ENCODE measurements at regions not wholly inside any gene's neighbourhood (a gene's known extent, or its start where the extent isn't known, plus 50 kb on each side); places are given as distances from the start of the nearest gene placed in this dataset.
"Not testable (repeated sequence)": the region's sequence is repeated elsewhere in the genome, so short reads cannot be mapped to it uniquely, and the experiment has no call there.

DNA sequence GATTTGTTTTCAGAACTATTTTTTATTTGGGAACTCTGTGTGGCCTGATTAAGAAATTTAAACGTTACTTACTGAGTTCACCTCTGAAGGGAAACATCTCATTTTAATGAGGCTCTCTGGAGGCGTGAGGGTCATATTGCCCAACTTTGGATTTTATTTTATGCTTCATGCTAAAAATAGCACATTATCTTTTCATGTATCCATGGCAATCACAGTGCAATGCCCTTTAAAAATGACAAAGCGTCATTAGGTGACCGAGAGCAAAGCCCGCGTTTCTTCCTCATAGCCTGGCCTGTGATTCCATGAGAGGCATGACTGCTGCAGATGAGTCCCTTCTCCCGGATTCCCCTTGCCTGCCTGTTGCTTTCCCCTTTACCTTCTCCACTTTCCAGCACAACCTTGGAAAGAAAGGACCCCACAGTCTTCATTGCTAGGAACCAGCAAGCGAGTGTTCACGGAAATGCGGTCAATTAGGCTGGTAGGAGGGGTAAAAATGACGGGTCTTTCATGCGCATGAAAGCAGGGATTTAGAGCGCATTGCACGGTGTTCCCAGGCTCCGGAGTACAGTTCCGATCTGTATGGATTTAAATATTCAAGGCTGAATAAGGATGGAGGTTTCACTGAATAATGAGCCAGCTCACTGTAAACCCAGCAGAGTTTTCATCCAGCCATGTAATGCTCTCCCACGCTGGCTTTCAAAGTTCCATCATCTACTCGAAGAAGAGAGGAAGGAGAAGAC is 98.2 kb upstream of the PITRM1 start:
- no peak for DNase-seq (ENCODE audit: low read depth in 2 of 2)

DNA sequence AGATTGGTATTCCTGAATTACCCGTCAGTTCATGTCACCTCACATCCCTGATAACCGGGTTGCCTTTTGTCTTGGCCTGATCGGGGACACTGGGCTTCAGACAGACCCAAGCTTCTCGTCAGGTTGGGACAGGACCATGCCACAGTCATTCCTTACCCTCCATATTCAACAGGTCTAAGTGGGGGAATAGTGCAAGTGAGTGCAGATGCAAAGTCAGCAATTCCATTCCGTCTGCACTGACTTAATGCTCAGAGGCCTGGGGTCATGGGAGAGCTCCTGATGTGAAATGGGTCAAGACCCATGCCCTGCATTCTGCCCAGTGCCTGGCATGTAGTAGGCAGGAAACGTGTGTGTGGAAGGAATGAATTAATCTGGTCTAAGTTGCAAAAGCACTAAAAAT is 95.4 kb upstream of the PITRM1 start:
- DNase-seq (ENCODE audit: low read depth in 2 of 2) = no peak

DNA sequence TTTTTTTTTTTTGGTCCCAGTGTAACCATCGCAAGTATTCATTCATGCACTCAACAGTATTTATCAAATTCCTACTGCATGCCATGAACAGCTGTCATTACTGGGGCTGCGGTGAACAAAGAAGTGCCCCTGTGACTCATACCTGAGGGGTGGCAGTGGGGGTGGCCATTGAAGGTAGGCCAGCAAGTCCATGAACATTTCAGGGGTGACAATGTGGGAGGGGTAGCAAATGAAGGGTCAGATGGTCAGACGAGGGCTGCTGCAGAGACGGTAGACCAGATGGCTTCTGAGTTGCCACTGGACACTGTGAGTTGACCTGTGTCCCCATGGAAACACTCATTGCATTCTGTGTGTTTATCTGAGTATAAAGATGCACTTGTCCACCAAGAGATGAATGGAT is 92.5 kb upstream of the PITRM1 start:
- DNase-seq (ENCODE audit: low read depth in 2 of 2) = no peak

DNA sequence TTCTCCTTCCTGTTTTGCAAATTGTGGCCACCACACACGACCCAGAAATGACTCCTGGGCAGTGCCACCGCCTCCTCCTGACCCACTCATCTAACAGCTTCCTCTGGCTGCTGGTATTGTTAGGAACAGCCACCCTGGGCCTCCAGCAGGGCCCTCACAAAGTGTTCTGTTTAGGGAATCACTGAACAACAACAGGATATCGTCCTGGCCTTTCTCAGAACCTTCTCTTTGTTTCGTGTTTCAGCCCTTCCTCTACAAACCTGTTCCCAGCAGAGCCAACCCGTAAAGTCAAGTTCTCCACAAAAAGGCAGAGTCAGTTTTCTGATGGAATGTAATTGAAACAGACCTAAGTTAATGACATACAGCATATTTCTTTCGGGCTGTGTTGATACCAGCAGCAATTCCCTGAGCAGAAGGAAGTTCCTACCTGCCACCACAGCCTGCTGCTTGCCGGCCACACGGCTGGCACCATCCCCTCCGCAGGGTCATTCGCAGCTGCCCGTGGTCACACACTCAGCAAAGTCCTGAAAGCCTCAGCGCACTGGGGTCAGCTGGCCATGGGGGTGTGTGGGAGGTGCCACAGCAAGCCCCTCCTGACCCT is 91.7 kb upstream of the PITRM1 start:
- DNase-seq (ENCODE audit: low read depth in 2 of 2) = no peak

DNA sequence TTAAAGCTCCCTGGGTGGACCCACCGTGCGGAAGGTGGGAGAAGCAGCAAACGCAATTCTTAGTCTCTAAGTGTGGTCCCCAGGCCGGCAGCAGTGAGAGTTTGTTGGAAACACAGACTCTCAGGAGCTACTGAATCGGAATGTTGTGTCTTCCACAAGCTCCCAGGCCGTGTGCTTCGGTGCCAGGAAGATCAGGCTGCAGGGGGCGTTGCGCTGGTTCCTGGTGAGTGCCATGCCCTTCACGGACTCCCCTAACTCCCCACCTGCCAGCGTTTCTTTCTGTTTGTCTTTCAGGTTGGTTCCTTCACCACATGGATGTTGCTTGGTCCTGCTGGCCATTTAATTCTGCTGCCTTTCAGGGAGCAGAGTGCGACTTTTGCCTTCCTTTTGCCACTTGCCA is 91.2 kb upstream of the PITRM1 start:
- DNase-seq (ENCODE audit: low read depth in 2 of 2) = no peak

DNA sequence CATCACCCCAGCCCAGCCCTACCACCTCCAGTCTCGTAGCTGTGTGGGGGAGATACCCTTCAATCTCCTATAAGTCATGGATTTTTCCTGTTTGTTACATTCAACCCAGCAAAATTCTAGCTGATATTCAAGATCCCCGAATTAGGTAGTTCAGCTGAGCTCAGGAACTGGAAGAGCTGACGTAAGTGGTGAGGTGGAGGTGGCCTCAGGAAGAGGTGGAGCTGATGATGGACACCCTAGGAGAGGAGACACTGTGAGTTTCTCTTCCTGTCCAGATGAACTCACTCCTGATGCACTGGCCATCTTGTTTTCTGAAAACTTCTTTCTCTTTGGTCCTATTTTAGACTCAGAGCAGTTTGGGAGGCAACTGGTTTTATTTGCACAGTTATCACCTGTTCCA is 90.5 kb upstream of the PITRM1 start:
- DNase-seq (ENCODE audit: low read depth in 2 of 2) = no peak

DNA sequence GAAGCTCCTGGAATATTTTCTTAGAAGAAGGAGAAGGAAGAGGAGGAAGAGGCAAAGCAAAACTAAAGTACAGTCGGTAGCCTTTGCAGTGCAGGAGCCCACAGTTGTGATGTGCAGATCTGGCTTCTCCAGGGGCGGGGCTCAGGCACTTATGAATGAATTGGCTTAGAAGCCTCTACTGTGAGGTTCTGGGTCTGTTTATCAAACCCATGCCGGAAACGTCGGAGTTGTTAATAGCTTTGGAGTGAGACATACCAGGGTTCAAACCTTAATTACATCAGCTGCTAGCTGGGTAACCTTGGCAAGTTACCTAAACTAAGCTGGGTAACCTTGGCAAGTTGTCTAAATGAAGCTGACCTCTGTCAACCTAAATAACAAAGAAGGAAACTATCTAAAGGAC is 89.3 kb upstream of the PITRM1 start:
- no peak for DNase-seq (ENCODE audit: low read depth in 2 of 2)

DNA sequence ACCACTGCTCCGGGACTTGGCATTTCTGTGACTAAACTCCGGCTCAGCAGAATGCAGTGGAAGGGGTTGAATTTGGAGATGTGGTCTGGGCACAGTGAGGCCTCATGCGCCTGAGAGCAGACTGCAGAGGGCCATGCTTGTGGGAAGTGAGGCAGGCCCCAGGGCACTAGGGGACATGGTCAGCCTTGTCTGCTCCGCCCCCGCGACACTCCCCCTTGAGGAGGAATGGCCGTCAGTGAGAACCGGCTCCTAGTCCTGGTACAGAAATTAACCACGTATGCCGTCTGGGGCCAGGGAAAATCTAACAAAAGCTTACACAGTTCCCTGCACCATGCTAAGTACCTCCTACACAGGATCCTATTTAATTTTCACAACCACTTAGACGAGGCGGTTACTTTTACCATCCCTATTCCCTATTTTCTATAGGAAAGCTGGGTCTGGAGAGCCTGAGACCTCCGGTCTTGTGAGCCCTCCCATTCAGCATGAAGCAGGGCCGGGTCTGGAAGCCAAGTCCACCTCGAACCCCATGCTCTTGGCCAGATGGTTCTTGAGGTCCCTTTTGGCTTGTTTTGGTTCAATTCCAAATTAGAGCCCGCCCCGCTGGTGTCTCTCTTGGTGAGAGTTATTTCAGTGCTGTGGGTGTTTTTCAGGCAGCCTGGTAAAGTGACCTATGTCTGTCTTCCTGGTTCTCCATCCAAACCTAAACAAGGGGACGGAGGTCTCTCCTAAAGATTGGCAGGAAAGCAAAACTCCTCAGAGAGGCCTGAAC is 87.7 kb upstream of the PITRM1 start:
- DNase-seq (ENCODE audit: low read depth in 2 of 2) = no peak

DNA sequence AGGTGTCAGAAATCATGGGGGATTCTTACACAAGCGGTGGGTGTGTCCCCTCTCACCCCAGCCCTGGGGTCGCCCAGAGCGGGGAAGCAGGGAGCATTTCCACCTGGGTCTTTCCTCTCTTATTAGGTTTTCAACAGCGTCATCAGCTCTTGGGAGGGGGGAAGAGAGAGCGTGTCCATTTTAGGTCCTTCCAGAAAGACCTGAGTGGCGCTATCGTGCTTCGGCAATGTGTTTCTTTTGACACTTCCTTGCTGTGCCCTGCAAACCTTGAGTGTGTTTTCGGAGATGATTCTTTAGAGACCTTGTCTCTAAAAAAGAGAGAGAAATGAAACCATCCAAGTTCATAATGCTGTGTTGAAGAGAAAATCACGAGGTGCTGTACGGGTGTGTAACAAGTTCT is 86.9 kb upstream of the PITRM1 start:
- DNase-seq (ENCODE audit: low read depth in 2 of 2) = no peak

DNA sequence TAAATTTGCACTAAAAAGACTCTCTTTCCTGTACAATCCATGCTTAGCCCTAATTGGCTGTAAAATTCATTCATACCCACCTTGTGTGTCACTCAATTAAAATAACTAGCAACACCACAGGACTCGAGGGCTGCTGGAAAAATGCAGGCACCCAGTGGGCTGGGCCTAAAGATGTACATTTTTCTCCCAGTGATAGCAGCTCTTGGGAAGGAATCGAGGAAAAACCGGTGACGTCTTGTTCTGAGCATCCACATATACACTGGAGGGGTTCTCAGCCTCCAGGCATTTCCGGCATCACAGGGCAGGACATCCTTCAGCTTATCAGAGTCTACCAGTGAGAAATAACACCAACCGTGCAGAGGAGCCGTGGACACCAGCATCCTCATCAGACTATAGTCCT is 85.8 kb upstream of the PITRM1 start:
- DNase-seq (ENCODE audit: low read depth in 2 of 2) = no peak

DNA sequence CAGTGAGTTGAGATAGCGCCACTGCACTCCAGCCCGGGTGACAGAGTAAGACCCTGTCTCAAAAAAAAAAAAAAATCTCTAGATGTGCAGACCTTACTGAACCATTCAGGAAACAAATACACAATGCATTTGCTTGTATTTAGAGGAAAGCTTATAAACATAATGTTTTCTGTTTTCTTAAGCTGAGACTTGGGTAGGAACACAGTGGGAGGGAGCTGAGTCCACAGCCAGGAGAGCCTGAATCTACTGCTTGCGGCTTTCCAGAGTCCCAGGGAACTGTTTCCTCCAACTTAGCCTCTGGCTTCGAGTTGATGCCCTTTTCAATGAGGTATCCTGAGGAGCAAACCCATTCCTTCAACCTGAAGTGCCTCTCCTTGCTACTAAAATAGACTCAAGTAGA is 83.0 kb upstream of the PITRM1 start:
- DNase-seq (ENCODE audit: low read depth in 2 of 2) = no peak

DNA sequence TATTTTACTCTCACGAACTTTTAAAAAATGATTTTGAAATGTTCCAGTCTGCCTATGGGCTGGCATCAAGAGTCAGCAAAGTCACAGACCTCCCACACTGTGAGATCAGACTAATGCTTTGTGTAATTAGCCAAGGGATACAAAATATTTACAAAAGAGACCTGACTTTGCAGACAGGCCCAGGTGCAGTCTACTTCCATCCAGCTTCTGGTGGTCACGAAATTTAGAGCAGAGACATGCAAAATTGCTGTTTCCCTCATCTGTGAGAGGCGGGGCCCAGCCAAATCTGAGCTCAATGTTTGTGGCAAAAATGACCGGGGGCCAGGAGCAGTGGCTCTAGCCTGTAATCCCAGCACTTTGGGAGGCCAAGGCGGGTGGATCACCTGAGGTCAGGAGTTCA is 82.5 kb upstream of the PITRM1 start:
- no peak for DNase-seq (ENCODE audit: low read depth in 2 of 2)

DNA sequence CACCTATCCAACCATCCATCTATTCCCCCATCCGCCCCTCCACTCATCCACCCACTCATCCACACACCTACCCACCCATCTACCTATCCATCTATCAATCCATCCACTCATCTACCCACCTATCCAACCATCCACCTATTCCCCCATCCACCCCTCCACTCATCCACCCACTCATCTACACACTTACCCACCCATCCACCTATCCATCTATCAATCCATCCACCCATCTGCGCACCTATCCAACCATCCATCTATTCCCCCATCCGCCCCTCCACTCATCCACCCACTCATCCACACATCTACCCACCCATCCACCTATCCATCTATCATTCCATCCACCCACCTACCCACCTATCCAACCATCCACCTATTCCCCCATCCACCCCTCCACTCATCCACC is 81.4 kb upstream of the PITRM1 start:
- not testable (repeated sequence) for DNase-seq (ENCODE audit: low read depth in 2 of 2)

DNA sequence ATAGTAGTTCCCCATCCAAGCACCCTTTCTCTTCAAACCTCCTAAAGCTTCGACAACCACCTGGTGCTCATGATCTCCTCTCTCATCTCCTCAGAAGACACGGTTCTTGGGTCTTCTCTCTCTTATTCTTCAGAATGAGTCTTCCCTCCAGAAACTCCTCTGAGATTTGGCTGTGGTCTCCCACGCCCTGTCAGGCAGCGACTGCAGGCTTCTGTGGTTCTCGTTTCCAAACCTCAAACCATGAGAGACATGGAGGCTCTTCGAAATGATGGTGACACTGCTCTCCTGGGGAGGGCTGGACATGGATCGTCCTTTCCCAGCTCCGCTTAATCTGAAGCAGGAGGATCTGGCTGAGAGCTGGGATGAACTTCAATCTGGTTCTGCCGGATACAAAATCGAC is 78.6 kb upstream of the PITRM1 start:
- peak in 1 of 2 donors; percentile 26 for DNase-seq (ENCODE audit: low read depth in 2 of 2)

DNA sequence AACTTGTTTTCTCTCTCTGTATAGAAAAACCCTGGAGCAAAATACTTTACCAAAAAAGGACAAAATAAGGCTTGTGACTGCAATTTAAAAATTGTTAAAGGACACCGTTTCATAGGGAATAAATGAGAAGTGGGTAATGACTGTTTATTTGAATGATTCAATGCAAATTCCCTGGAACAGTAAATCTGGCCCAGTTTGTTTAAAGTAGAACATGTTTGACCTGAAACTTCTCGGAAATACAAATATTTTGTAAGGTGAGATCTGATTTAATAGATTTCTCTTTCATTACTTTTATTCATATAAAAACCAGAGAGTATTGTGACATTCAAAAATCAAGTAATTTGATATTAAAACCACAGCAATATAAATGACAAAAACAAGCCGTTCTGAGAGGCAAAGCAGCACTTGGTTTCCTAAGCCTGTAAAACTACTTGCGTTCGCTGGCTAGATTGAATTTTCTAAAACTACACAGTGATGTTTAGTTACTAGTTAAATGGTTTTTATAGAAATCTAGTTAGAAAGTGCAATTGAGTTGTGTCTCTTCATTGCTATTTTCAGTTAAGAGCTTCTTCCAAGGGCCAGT is 76.8 kb upstream of the PITRM1 start:
- DNase-seq (ENCODE audit: low read depth in 2 of 2) = no peak

DNA sequence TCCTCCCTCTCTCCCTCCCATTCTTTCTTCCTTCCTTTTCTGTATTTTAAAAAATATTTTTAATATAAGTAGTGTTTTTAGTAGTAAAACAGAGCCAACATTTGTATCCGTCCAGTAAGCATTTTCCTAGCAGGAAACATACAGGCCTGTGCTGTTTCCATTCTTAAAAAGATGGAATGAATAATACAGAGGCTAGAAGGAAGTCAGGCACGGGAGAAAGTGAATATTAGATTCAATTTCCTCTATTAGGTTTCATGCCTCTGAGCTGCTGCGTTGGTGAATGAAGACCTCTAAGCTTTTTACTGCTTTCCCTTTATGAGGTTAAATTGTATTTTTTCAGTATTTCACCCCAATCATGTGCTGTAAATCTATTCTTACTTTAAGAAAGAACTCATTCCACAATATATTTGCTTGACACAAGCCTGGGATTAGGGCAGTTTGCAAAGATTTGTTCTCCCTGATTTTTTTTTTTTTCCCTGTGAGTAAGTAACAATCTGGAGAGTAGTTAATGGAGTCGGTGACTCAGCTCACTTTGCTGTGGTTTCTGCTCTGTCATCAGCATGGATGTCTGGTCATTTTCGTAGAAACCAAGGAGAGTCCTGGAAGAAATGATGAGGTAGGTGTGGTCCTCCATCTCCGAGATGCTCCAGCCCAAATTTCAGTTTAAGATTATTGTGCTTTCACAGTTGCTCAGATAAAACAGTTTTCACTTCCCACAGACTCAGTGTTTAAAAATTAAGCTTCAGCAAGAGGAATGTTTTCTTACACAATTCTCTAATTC is 76.1 kb upstream of the PITRM1 start:
- DNase-seq (ENCODE audit: low read depth in 2 of 2) = no peak

DNA sequence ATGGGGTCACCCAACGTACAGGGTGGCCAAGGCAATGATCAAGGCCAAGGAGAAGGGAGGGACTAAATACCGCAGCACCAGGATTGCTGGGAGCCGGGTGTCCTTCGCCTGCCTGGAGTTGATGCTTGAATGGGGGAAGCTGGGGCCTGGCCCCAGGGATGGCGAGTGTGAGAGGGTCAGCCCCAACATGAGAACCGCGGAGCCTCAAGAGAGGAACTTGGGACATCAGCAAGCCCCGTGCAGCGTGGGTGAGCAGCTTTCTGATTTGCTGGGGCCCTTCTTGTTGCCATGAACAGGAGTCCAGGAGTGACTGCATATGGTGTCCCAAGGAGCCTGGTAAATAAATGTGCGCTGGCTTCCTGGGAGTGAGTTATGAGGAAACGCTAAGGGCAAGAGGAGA is 72.8 kb upstream of the PITRM1 start:
- no peak for DNase-seq (ENCODE audit: low read depth in 2 of 2)

DNA sequence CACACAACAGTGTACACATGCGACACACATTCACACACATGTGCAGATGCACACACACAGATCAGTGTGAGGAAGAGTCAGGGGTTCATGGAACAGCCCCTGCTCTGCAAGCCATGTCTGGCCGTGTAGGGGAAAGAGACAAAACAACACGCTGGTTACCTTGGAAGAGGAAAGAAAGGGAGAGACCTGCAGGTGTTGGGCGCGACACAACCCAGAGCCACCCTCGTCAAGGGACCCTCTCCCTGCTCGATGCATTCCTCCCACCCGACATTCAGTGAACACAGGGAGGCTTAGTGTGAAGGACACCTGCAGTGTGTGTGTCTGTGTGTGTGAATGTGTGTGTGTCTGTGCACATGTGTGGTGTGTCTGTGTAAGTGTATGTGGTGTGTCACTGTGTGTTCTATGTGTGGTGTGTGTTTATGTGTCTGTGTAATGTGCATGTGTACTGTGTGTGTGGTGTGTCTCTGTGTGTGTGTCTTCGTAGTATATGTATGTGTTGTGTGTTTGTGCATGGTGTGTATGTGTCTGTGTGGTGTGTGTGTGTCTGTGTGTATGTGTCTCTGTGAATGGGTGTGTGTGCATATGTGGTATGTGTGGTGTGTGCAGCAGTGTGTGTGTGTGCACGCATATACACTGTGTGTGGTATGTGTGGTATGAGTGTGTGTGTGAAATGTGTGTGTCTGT is 69.5 kb upstream of the PITRM1 start:
- no peak for DNase-seq (ENCODE audit: low read depth in 2 of 2)

DNA sequence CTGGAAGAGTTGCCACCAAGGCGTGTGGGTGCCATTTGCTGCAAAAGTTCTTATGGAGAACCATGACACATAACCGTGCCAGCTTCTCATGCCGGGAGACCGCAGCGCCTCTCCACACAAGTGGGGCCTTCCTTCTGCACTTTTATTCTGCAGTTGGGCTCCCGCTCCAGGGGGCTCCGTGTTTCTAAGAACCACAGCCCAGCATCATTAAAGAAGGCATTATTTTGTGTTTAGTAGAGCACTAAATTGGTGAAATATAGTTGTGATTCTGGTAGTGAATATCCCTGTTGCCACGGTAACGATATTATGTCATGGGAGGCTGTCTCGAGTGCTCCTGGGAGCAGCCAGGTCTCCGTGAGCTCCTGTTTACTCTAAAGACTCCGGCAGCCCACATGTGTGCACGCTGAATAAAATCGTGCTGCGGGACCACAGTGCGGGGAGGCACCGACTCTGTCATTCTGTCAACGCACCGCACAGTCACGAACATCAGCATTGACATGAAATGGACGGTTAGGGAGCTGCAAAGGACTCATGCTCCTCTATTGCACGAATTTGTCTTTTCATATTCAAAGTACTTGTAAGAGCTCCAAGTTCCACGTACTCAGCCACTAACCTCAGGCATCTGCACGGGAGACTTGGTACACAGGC is 68.8 kb upstream of the PITRM1 start:
- DNase-seq (ENCODE audit: low read depth in 2 of 2) = no peak

DNA sequence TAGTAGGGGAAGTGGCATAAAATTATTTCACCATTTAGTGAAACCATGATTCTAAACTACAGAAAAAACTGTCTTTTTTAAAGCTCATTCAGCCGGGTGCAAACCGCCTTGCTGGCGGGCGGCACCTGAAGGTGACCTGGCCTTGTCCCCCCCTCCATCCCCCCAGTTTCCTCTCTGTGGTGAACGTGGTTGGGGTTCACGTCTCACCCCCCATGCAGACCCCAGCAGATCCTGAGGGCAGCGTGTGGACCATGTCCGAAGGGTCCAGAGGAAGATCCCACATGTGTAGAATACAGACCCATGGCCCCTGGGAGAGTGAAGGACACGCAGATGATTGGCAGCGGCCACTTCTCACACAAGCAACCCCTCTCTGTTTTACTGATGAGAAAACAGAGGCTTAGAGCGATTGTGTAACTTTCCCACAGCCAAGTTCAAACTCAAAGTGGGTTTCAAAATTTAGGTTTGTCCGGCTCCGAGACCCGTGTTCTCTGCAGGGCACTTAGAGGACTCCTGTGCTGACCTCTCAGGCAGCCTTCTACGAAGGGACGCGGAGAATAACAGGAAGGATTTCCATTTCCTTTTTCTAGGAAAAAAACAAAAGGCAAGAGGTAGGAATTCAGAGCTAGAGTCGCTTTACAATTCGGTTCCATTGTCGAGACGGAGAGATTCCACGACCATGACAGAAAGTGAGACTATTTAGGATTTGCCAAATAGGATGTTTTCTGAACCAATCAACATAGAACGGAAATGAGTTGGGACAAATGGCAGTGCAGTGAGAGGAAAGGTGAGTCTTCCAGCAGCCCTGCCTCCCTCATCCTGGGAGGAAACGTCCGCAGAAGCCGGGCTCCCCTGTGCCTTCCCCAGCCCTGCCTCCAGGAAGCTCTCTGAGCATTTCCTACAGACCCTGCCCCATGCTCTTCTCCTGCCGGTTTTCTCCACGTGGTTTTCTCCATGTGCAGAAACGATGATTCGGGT is 67.6 kb upstream of the PITRM1 start:
- no peak for DNase-seq (ENCODE audit: low read depth in 2 of 2)

All from stimulated activated CD4-positive, alpha-beta T cell treated with anti-CD3 and anti-CD28 coated beads, Interleukin-4, amount 100 ng/mL, for 48 hours (primary cell).